Astrocyte of the spinal cord (primary cell): ENCODE measurements at regions not wholly inside any gene's neighbourhood (a gene's known extent, or its start where the extent isn't known, plus 50 kb on each side); places are given as distances from the start of the nearest gene placed in this dataset.

Source experiments
- DNase-seq: peaks from one replicate; pipeline ENCODE4 v3.0.0; 2011; ENCODE audit warnings: low read depth, low spot score
- H3K4me3 ChIP-seq: 2 replicates; pipeline ENCODE4 v1.5.1; 2011; ENCODE audit warnings: low read depth, mild to moderate bottlenecking, low read length, moderate library complexity
- CTCF ChIP-seq: IDR thresholded peaks from 2 replicates; pipeline ENCODE4 v1.5.1; 2012; ENCODE audit warnings: low read depth, mild to moderate bottlenecking, low read length, inconsistent platforms
- in situ Hi-C: cut with HindIII; loops from 2 replicates; pipeline ENCODE4 v1.10.0; 2017; ENCODE audit warnings: low sequenced_read_pairs

GRCh38 chr3:11917051-11917450, 70.4 kb upstream of the TAMM41 start:
- in situ Hi-C loops = no loop called here
- H3K4me3 ChIP-seq = no peak overlapping the region
- DNase-seq = no peak
- no peak for TF ChIP-seq CTCF

GRCh38 chr3:11919390-11919789, 72.7 kb upstream of the TAMM41 start:
- in situ Hi-C loops = no loop called here
- H3K4me3 ChIP-seq = no peak overlapping the region
- no peak for TF ChIP-seq CTCF
- no peak for DNase-seq

- in situ Hi-C loops = no loop called here
- TF ChIP-seq CTCF = no peak
- H3K4me3 ChIP-seq = no peak overlapping the region
- DNase-seq = no peak
Observed at GRCh38 chr3:11924518-11924917, 77.8 kb upstream of the TAMM41 start.

- DNase-seq = no peak
- in situ Hi-C loops = no loop called here
- H3K4me3 ChIP-seq = no peak overlapping the region
- no peak for TF ChIP-seq CTCF
Observed at GRCh38 chr3:11928381-11928780, 75.8 kb upstream of the SYN2 start.

GRCh38 chr3:11929531-11929930, 74.7 kb upstream of the SYN2 start:
- in situ Hi-C loops = no loop called here
- no peak for DNase-seq
- no peak for TF ChIP-seq CTCF
- H3K4me3 ChIP-seq = no peak overlapping the region

GRCh38 chr3:11930084-11930483, 74.1 kb upstream of the SYN2 start:
- DNase-seq = no peak
- in situ Hi-C loops = no loop called here
- H3K4me3 ChIP-seq = no peak overlapping the region
- TF ChIP-seq CTCF = no peak

- no peak for TF ChIP-seq CTCF
- no peak overlapping the region for H3K4me3 ChIP-seq
- DNase-seq = no peak
- in situ Hi-C loops = no loop called here
Observed at GRCh38 chr3:11932636-11933035, 71.6 kb upstream of the SYN2 start.
